COLO668 (cell line): ENCODE measurements at regions not wholly inside any gene's neighbourhood (a gene's known extent, or its start where the extent isn't known, plus 50 kb on each side); places are given as distances from the start of the nearest gene placed in this dataset.

Source experiments
- DNase-seq: peaks from one replicate; lab custom pipeline; 2025; ENCODE audit not compliant: unreplicated experiment; lab: John Stamatoyannopoulos, UW

DNA sequence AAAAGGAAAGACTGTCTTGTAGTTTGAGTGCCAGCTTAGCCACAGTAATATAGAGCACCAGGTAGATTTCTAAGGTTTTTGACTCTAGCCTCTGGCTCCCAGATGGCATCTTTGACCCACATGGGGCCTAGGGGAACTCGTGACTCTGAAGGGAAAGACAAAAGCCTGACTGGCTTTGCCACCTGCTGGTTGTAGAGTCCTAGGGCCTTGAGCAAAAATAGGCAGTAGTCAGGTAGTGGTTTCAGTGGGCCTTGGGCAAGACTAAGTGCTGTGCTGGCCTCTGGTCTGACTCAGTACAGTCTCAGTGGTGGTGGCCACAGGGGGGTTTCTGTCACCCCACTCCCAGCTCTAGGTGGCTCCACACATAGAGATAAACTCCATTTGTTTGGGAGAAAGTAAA is 349.4 kb downstream of the FAM181B start:
- no peak for DNase-seq

DNA sequence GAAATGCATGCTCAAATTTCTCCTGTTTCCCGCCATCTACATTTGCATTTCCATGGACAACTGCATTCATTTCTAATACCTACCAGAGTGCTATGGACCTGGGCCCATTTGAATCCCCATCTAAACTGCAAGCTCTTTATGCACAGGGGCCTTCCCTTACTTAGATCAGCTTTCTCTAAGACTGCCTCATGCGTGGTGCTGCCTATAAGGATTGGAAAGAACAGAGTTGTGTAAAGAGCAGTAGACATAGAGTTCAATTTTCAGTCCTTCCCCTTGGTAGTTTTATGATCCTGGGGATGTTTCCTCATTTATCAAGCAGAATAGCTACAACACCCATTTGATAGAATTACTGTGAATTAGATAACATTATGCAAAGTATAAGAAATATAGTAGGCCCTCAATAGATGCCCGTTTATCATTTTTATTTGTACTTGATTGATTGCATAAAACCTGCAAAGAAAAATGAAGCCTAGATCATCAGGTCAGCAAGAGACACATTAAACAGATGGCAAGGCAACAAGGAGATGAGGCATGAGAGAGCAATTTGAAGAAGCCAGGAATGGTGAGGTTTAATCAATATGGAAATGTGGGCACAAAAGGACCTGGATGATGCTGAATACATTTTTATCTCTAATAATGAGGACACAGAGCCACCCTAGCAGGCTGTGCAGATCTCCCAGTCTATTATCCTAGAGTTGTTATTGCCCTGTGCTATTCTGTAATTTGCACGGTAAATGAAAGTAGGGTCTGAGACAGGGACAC is 359.7 kb downstream of the FAM181B start:
- no peak for DNase-seq

DNA sequence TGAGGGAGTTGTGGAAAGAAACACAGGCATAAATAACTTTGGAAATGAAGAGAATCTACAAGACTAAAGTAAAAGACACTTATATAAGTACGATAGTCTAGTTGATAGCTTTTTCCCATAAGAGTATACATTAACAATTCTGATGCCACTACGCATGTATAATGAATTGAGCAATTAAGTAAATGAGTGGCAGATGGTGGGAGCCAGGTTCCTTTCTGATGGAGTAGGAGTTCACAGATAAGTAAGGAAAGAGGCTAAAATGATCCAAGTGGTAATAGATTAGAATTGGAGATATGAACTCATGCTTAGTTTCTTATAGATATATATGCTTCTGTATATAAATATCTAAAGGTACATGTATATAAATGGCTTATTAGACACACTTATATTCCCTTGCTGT is 368.3 kb downstream of the FAM181B start:
- no peak for DNase-seq

DNA sequence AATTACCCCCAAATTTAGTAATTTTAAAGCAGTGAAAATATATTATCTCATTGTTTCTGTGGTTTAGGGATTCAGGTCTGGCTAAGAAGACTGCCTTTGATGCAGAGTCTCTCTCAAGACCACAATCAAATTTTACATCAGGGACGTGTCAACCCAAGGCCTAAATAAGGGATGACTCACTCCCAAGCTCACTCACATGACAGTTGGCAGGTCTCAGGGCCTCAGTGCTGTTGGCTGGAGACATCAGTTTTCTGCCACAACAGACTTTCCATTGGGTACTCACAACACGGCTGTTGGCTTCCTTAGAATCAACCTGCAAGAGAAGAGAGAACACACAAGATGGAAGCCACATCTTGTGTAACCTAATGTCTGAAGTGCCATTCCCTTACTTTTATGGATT is 377.3 kb downstream of the FAM181B start:
- no peak for DNase-seq

DNA sequence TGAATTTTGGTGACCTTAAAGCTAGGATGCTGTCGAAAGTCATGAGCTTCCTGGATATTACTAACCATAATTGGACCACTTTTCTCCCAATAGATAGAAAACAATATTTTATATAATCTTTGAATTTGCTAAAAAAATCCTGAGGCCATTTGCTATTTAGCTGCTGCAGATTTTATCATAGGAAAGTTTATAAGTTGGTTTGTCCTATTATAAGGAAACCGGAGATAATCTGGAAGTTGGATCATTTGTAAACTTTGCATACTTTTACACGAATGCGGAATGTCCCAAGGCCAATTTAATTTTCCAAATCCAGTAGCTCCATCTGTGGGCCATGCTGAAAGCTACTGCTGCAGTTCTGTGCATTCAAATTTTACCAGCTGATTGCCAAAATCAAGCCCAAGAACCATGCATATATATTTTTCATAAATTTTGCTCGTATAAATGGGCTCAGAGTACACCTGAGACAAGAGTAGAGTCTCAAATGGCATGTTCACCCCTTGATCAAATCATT is 378.3 kb downstream of the FAM181B start:
- DNase-seq: no peak

DNA sequence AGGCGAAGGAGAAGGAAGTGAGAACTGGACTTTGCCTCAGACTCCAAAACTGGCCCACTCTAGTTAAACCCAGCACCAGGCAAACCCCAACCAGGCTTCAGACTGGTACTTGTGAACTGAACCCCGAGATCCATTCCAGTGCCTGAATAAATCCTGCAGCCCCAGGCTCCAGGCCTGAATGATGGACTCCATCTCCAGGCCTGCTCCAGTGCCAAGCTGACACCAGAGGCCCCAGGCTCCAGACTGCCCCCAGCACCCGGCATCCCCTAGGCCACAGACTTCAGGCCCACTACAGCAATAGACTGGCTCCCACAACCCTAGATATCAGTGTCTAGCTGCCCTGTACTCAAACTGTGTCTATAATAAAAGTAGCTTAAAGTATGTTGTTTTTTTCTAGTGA is 406.8 kb downstream of the FAM181B start:
- no peak for DNase-seq

DNA sequence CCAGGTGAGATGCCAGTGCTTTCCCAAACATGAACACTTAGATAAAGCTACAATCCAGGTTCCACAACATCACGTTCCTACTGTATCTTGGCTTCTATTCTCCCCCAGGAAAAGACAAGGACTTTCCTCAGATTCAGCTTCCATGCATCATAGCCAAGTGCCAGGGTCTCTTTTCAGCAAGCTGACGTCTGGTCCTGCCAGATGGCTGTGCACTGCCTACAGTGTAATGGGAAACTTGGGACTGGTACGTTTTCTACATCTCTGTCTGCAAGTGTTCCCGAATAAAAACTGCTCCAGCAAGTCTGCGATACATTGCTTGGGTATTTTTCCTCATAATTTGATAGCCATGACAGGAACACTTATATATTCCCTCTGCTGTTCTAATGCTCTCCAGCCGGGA is 412.5 kb downstream of the FAM181B start:
- DNase-seq: no peak

DNA sequence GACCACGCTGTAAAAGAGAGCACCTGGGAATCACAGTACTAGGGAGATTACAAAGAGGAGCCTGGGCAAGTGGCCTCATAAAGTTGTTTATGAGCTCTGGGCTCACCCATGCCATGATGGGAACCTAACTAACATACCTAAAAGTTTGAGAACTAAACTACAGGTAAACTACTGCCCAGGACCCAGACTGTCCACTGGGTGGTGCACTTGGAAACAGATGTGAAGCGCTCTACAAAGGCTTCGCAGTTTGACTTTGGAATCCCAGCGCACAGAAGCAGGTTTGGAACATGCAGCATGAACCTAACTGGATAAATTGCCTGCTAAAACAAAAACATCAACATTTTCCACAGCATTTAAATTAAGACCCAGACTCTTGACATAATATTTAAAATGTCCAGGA is 418.6 kb downstream of the FAM181B start:
- DNase-seq: no peak

DNA sequence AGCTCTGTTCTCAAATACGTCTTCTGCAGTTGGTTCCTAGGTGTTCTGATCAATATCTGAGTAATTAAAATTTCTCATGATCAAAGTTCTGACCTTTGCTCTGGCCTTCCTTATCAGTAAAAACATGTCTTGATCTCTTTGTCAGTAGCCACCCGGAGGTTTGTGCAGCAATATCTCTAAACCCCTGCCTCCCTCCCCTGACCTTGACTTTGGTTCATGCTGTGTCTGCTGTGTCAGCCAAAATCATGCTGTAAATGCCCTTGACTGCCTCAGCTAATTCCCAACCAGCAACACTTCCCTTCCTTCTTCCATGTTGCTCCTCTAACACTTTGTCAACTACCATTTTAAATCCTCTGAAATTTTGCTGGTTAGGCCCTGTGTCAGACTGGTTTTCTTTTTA is 424.7 kb downstream of the FAM181B start:
- DNase-seq: no peak

DNA sequence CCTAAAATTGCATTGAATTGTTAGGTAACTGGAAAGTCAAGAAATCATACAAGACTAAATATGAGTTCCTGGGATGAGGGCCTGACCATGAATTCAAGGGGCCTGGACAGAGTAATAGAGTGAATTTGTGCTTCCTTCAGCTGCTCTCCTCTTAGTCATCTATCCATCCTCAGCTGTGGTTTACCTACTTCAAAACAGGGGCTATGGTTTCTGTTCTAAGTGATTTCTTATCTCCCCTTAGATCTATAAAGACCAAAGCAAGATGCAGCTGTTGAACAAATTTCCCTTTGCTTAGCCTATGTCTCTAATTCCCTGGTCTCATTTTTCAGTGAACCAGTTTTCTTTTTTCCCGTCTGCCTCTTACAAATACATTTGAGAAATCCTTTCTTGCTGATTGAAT is 428.5 kb downstream of the FAM181B start:
- no peak for DNase-seq

DNA sequence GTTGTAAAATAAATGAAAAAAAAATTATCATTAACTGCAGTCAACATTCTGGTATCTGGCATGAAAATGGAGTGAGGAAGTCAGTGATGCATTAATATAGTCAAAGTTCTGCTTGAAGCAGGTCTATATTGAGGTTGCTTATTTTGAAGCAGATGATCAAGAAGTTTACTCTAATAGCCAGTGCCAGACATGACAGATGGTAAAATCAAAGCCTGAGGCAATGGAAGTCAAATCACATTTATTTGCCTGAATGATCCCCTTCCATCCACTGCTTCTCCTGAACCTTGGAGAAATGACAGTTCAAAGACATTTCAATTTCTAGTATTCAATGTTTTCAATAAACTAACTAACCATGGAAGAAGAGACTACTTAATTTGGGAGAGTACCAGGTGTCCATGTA is 430.0 kb downstream of the FAM181B start:
- no peak for DNase-seq

DNA sequence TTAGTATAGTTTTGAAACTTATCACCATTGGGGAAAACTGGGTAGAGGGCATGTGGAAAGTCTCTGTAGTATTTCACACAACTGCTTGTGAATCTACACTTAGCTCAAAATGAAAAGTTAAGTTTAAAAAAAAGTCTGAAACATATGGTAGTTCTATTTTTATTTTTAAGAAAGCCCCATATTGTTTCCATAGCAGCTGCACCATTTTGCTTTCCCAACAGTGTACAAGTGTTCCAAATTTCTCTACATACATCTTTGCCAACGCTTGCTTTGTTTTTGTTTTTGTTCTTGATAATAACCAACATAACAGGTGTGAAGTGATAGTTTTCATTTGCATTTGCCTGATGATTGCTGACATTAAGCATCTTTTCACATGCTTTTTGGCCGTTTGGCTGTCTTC is 445.2 kb downstream of the FAM181B start:
- no peak for DNase-seq

DNA sequence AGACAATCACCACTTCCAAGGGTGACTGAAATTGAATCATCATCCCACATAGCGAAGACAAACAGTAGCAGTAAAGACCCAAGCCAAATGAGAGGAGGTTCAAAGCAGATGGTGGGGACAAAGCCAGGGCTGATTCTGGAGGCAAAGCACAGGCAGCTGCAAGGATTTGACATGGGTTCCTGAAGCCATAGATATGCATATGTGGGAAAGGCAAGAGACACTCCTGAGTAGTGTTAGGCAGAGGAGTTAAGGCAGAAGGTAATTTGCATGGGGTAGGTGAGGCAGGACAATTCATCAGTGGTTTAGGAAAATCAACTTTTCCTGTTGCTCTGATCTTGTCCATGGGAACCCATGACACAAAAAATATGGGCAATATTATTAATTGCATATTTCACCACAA is 462.8 kb downstream of the FAM181B start:
- DNase-seq: no peak

DNA sequence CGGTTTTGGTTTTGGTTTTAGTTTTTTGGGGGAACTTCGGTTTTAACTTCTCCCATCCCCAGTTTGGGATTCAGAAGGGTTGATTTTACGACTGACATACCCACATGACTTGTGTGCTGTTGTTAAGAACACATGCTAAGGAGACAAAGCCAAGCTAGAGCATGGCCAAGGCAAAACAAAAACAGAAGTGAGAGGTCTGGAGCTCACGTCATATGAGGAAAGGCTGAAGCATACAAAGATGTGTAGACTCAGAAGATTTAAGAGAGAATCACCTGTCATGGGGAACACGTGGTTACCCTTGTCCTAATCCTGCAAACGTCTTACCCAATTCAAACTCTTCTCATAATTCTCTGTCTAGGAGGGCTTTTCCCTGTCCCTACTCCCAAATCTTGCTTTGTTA is 465.0 kb downstream of the FAM181B start:
- DNase-seq: no peak

DNA sequence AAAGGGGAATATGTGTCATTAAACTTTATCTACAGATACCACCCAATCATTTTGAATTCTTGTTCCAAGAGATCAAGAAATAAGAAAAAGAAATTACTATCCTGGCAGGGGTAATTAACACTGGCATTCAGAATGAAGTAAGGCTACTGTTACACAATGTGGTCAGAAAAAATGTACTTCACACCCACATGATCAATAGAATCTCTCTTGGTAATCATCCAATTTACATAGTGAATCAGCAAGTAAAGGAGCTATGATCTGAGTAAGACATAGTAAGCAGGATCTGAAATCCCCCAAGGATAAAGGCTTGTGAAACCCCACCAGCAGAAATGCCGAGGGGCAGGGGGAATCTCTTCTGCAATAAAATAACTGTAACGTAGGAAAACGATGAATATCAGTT is 466.5 kb downstream of the FAM181B start:
- no peak for DNase-seq

DNA sequence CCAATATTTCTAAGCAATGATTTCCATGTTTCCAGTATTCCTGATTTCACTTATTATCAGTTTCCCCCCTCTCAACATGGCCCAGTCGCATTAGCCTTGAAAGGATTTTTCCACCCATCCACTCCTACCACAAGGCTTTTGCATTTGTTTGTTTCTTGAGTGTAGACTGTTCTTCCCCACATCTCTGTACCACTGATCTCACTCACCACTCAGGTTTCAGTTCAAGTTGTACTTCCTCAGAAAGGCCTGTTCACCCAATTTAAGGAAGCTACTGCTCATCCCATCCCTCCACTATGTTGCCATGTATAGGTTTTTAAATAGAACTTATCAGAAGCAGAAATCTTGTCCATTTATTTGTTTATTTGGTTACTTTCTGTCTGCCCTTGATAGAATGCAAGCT is 472.3 kb downstream of the FAM181B start:
- no peak for DNase-seq

DNA sequence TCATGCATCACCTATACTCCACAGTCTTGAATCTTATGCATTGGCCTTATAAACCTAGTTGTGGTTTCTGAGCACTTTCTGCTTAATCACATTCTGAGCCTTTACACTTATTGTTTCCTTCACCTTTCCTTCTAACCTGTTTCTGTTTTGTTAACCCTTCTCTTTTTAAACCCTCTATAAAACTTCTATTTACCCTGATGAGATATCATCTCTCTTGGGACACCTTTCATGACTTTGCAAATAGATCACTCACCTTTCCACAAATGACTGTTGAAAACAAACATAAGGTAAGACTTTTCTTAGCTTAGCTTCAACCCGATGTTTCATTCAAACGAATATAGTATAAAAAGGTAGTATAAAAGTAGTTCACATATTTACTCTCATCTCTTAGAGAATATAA is 483.6 kb downstream of the FAM181B start:
- DNase-seq: no peak

DNA sequence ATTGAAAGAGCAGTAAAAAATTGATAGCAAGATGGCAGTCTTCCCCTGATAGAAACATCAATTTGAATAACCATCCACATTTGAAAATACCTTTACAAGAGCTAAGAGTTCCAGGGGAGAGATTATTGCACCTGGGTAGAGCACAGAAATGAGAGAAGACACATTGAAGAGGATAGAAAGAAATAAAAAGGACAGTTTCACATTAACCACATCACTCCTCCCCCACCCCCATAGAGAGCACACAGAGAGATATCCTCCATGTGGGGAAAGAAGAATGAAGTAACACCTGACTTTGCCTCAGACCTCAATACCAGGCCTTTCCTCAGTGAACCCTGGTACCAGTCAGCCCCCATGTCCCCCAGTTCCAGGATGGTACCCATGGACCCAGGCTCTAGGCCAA is 486.7 kb downstream of the FAM181B start:
- no peak for DNase-seq

DNA sequence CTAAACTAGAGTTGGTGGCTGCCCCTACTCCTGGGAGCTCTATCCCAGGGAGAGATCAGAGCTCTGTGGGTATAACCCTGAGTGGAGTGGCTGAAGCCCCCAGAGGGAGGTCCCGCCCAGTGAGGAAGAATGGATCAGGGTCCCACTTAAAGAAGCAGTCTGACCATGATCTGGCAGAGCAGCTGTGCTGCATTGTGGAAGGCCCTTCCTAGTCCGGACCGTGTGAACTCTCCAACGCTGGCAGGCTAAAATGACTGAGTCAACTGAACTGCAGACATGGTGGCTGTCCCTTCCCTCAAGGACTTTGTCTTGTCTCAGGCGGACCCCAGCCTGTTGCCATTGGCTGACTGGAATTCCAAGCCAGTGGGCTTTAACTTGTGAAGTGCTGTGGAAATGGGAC is 494.2 kb downstream of the FAM181B start:
- no peak for DNase-seq

DNA sequence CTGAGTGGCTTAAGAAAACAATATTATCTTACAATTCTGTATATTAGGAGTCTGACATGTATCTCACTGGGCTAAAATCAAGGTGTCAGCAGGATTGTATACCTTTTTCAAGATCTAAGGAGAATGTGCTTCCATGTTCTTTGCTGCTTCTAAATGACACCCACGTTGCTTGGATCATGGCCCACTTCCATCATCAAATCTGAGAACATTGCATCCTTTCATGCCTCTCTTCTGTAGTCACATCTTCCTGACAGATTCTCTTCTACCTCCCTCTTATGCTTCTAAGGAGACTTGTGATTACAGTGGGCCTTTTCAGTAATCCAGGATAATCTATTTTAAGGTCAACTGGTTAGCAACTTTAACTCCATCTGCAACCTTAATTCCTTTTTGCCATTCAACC is 499.4 kb downstream of the FAM181B start:
- DNase-seq: no peak

DNA sequence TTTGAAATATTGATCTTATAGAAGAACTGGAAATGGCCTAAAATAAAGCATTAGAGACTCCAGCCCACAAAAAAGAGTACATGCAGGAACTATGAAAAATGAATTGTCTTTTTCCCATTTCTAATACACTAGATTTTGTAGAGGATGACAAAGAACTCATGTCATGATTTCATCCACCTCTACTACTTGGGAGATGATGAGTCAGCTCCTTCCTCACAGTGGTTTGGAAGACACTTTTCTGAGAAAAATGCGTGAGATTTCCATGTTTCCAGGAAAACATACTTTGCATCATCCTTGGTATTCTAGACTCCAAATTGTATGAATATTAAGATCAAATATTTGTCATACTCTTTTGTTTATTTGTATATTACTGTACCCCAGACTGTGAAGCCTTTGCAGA is 500.5 kb downstream of the FAM181B start:
- no peak for DNase-seq

DNA sequence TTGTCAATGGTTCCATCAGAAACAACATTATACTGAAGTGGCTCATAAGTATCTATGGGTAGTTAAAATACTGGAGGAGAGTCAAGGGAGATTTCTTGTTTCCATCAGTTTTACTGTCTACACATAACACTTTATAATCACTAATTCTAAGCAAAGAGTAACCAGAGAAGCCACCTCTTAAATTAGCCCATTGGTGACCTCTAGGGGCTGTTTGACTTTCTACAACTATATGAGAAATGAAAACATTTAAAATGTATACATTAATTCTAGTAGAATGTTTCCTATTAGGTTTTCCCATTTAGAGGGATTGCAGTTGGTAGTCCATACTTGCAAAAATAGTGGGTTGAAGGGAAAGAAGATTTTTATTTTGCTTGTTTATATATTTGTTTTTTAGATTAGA is 504.3 kb downstream of the FAM181B start:
- no peak for DNase-seq

DNA sequence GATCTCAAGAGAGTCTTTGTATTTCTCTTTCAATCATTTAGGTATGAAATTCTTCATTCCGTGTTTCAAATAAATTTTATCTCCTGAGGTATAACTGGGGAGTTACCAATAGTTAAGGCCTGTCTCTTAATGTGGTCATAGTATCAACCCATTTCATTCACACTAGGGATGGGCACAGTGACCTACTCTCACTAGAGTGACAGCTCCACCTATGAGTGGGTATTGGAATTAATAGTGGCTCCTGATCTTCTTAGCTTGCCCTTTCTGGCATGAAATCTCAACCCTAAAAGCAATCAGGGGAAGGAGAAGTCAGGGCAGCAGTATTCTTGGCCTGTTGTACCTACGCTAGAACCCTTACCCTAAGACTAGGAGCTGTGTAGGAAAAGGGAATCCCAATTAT is 507.7 kb downstream of the FAM181B start:
- DNase-seq: no peak
